K562 (cell line): ENCODE measurements at regions not wholly inside any gene's neighbourhood (a gene's known extent, or its start where the extent isn't known, plus 50 kb on each side); places are given as distances from the start of the nearest gene placed in this dataset.

ENCODE experiments used
- ATAC-seq: fragments of 200-7000 bp; cut with Tn5 transposase; 3 replicates; pipeline ENCODE4 v1.9.1; 2020; ENCODE audit warnings: moderate library complexity
- BruUV-seq: library from RNA; stranded (reverse); fragments of 400-500 nt; replicated peaks from 2 replicates; lab custom pipeline; 2021; lab: Mats Ljungman, UMichigan
- CTCF ChIA-PET: fragments of 300-600 bp; formaldehyde crosslinking; extraction: SDS; loops from one replicate; lab custom pipeline; 2021; ENCODE audit warnings: low intra/inter-chr PET ratio; lab: Yijun Ruan, JAX
- POLR2A ChIA-PET: fragments of 300-600, 350-650 bp; sonication (Branson Sonifier 250); formaldehyde crosslinking; extraction: SDS; loops from one replicate; lab custom pipeline; 2021; ENCODE audit warnings: antibody characterized with exemption, inconsistent platforms; lab: Yijun Ruan, JAX
- DNase-seq, 4 experiments: peaks; one replicate each; pipeline versions ENCODE4 v3.0.0 to v3.0.0-alpha.2; 2011 to 2018; ENCODE audit warnings: low spot score in 3 of 4, mixed read lengths in 3 of 4; ENCODE audit errors: extremely low read depth in 1 of 4
- FAIRE-seq: peaks from 2 replicates; lab custom pipeline; 2011; peaks lifted over from hg19 to GRCh38; lab: Jason Lieb, UNC
- H2AFZ ChIP-seq: 2 replicates; pipeline ENCODE4 v1.6.0; 2011; ENCODE audit warnings: low read depth, low read length, control low read depth, inconsistent platforms
- H3K27ac ChIP-seq: fragments of 200-600 bp; 3 replicates; pipeline ENCODE4 v1.8.0; 2011; ENCODE audit warnings: low read depth, mild to moderate bottlenecking, control low read depth, inconsistent platforms, low read length, moderate library complexity, mixed read lengths; ENCODE audit errors: extremely low read depth
- H3K27me3 ChIP-seq, 2 experiments: fragments of 300-600 bp in 1 of 2; 2 replicates in 1 of 2; 3 replicates in 1 of 2; pipeline versions ENCODE4 v1.6.0 to v1.8.0; 2011; ENCODE audit warnings: inconsistent platforms in 2 of 2, low read length in 2 of 2, mild to moderate bottlenecking in 1 of 2, mixed read lengths in 1 of 2, moderate library complexity in 1 of 2; ENCODE audit not compliant: control insufficient read depth in 2 of 2, insufficient read depth in 2 of 2
- H3K36me3 ChIP-seq: fragments of 300-600 bp; 3 replicates; pipeline ENCODE4 v1.8.0; 2011; ENCODE audit warnings: mild to moderate bottlenecking, low read length, inconsistent platforms; ENCODE audit not compliant: control insufficient read depth, insufficient read depth
- H3K4me1 ChIP-seq, 2 experiments: fragments of 200-600 bp in 1 of 2; replicated peaks in 1 of 2; 2 replicates in 1 of 2; 3 replicates in 1 of 2; pipeline versions ENCODE4 v1.5.1 to v1.8.0; 2011; ENCODE audit warnings: inconsistent platforms in 2 of 2, low read length in 2 of 2, mild to moderate bottlenecking in 1 of 2, mixed read lengths in 1 of 2, moderate library complexity in 1 of 2; ENCODE audit not compliant: control insufficient read depth in 2 of 2, insufficient read depth in 2 of 2
- H3K4me2 ChIP-seq: 2 replicates; pipeline ENCODE4 v1.6.1; 2011; ENCODE audit warnings: low read length, control low read depth, inconsistent platforms, mixed read lengths; ENCODE audit not compliant: insufficient read depth
- H3K4me3 ChIP-seq: fragments of 200-600 bp; sonication (generic), shearing (Covaris generic); 2 replicates; pipeline ENCODE4 v1.5.1; 2016; ENCODE audit warnings: control low read depth, inconsistent platforms
- H3K79me2 ChIP-seq: fragments of 200-600 bp; 3 replicates; pipeline ENCODE4 v1.8.0; 2011; ENCODE audit warnings: low read length, inconsistent platforms; ENCODE audit not compliant: control insufficient read depth, insufficient read depth
- H3K9ac ChIP-seq, 2 experiments: 2 replicates each; pipeline versions ENCODE4 v1.6.0 to v1.6.1; 2011; ENCODE audit warnings: low read depth in 2 of 2, low read length in 2 of 2, control low read depth in 1 of 2, inconsistent platforms in 1 of 2, mild to moderate bottlenecking in 1 of 2, mixed read lengths in 1 of 2; ENCODE audit not compliant: insufficient read depth in 1 of 2
- H3K9me1 ChIP-seq: one replicate; pipeline ENCODE4 v1.6.0; 2011; ENCODE audit warnings: inconsistent platforms, mild to moderate bottlenecking, low read length, moderate library complexity; ENCODE audit not compliant: control insufficient read depth, insufficient read depth
- H3K9me3 ChIP-seq: replicated peaks from 2 replicates; pipeline ENCODE4 v1.5.1; 2011; ENCODE audit warnings: low read depth, low read length, inconsistent platforms; ENCODE audit not compliant: control insufficient read depth, insufficient read depth
- H4K20me1 ChIP-seq: replicated peaks from 2 replicates; pipeline ENCODE4 v1.6.1; 2011; ENCODE audit warnings: low read length, inconsistent platforms, mixed read lengths; ENCODE audit not compliant: control insufficient read depth, insufficient read depth
- ETS2 ChIP-seq: IDR thresholded peaks from 2 replicates; pipeline ENCODE4 v1.6.1; 2016; ENCODE audit warnings: borderline replicate concordance, missing genetic modification characterization, mild to moderate bottlenecking, moderate library complexity, missing compliant biosample characterization; ENCODE audit not compliant: poor library complexity, severe bottlenecking
- MEF2A ChIP-seq: IDR thresholded peaks from 2 replicates; pipeline ENCODE4 v1.6.1; 2011; ENCODE audit warnings: low read depth, mild to moderate bottlenecking, low read length, moderate library complexity; ENCODE audit not compliant: control insufficient read depth
- SMARCA4 ChIP-seq: fragments of 450-650 bp; IDR thresholded peaks from 2 replicates; pipeline ENCODE4 v1.6.1; 2016
- TSC22D4 ChIP-seq: fragments of 450-650 bp; IDR thresholded peaks from 2 replicates; pipeline ENCODE4 v1.6.1; 2016; ENCODE audit warnings: missing genetic modification characterization, missing biosample characterization, control low read depth
- ZNF311 ChIP-seq: fragments of 250-450 bp; sonication (Bioruptor Pico); IDR thresholded peaks from 2 replicates; pipeline ENCODE4 v1.4.0; 2020; ENCODE audit warnings: mild to moderate bottlenecking, moderate library complexity
- WGBS: fragments of 100-300 bp; shearing (Covaris generic); methylation state at CpG from one replicate; pipeline ENCODE4 v1.1.6; 2016; ENCODE audit warnings: low coverage, mixed read lengths; ENCODE audit not compliant: insufficient coverage; ENCODE audit errors: missing lambda C conversion rate; 5-methylcytosine and 5-hydroxymethylcytosine counted together
- in situ Hi-C: fragments of 300-500 bp; cut with MboI; formaldehyde crosslinking; loops from 4 replicates; pipeline ENCODE4 v1.15.0; 2018; ENCODE audit warnings: inconsistent platforms, mixed read lengths
- intact Hi-C: fragments of 100-400 bp; cut with micrococcal nuclease; formaldehyde crosslinking; loops from 2 replicates; pipeline ENCODE4 v1.14.2; 2022
- TF ChIP-seq, protein P1 (sequence below), 3 experiments: fragments of 200-800 bp in 1 of 3; sonication (Bioruptor generic) in 1 of 3; sonication (generic) in 1 of 3; formaldehyde crosslinking in 1 of 3; IDR thresholded peaks; 2 replicates each; pipeline versions ENCODE4 v1.6.1 to v1.8.0; 2016 to 2022; ENCODE audit warnings: mild to moderate bottlenecking in 2 of 3, missing compliant biosample characterization in 2 of 3, missing genetic modification characterization in 2 of 3, missing genetic modification reagents in 1 of 3

DNA sequence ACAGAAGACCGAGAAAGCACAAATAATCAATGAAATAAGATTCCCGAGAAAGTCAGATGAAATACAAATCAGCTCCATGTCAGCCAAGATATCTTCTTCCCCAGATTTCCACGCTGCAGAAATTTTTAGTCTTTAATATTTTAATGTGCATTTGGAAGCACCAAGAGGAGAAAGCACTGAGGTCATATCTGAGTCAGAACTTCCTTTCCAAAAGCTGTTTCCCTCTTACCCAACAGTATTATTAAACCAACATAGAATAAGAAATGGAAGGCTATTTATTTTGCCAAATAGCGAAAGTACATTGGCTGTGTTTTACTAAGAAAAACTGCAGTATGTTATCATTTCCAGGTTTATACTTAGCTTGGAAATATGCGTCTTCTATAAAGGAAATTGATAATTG is 772.1 kb upstream of the CDH9 start:
- TF ChIP-seq MEF2A (no peak), TSC22D4 (tag) (no peak), ZNF311 (CRISPR knock-in tag) (no peak), ETS2 (no peak), SMARCA4 (no peak)
- TF ChIP-seq, protein P1, sequence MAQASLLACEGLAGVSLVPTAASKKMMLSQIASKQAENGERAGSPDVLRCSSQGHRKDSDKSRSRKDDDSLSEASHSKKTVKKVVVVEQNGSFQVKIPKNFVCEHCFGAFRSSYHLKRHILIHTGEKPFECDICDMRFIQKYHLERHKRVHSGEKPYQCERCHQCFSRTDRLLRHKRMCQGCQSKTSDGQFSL (CRISPR knock-in tag; IDR thresholded peaks at IDR 0.05), result no peak
- TF ChIP-seq, protein P1 (tag; IDR thresholded peaks at IDR 0.05), result no peak
- 2% methylated on average over 5 of the region's 5 CpGs for WGBS
- no peak for FAIRE-seq
- H3K36me3 ChIP-seq, result no peaks in the 10 kb centered on the region
- POLR2A ChIA-PET, result no interaction called here
- ATAC-seq, result no peak
- no peak for DNase-seq
- no peaks in the 10 kb centered on the region for H3K9me3 ChIP-seq
- H3K4me1 ChIP-seq, result no peaks in the 10 kb centered on the region
- no peaks in the 10 kb centered on the region for H3K9me1 ChIP-seq
- H4K20me1 ChIP-seq, result no peaks in the 10 kb centered on the region
- no peak overlapping the region for H3K4me3 ChIP-seq
- CTCF ChIA-PET, result no interaction called here
- H3K9ac ChIP-seq, result no peak overlapping the region
- BruUV-seq, result no TSS peak
- intact Hi-C loops (no loop called here), in situ Hi-C loops (no loop called here)
- H3K4me2 ChIP-seq, result no peak overlapping the region
- no peak overlapping the region for H2AFZ ChIP-seq
- no peaks in the 10 kb centered on the region for H3K27me3 ChIP-seq
- no peaks in the 10 kb centered on the region for H3K79me2 ChIP-seq
- no peak overlapping the region for H3K27ac ChIP-seq
